ENCODE measurements at regions not wholly inside any gene's neighbourhood (a gene's known extent, or its start where the extent isn't known, plus 50 kb on each side); places are given as distances from the start of the nearest gene placed in this dataset.

GRCh38 chr12:75855360-75855759 is 176.2 kb downstream of the PHLDA1 start:
- no peak for TF ChIP-seq CTCF (CRISPR knock-in tag; IDR thresholded peaks at IDR 0.05)
- no peak for TF ChIP-seq ZNF766 (CRISPR knock-in tag; IDR thresholded peaks at IDR 0.05; ENCODE audit: borderline replicate concordance)
- TF ChIP-seq MXI1 (IDR thresholded peaks at IDR 0.05; ENCODE audit: borderline replicate concordance, low read depth, low read length) = no peak
- no peak for TF ChIP-seq KAT2B (IDR thresholded peaks at IDR 0.05; ENCODE audit: borderline replicate concordance, low read depth, low read length)
